ENCODE measurements at regions not wholly inside any gene's neighbourhood (a gene's known extent, or its start where the extent isn't known, plus 50 kb on each side); places are given as distances from the start of the nearest gene placed in this dataset.
A peak's percentile ranks its signal among the peaks of the same experiment; 100 is the strongest.
"Not testable (repeated sequence)": the region's sequence is repeated elsewhere in the genome, so short reads cannot be mapped to it uniquely, and the experiment has no call there.

GRCh38 chr18:72995558-72995957 is 127.8 kb upstream of the NETO1 start:
- DNase-seq (ENCODE audit: low read depth), result no peak
- no peak for TF ChIP-seq CTCF (conservative IDR thresholded peaks at IDR 0.05; ENCODE audit: low read depth, low read length)
- H3K4me3 ChIP-seq (ENCODE audit: low read depth, low read length), result no peak overlapping the region

- no peak for DNase-seq (ENCODE audit: low read depth)
- no peak for TF ChIP-seq CTCF (conservative IDR thresholded peaks at IDR 0.05; ENCODE audit: low read depth, low read length)
- no peak overlapping the region for H3K4me3 ChIP-seq (ENCODE audit: low read depth, low read length)
These were observed 125.5 kb upstream of the NETO1 start for GRCh38 chr18:72993250-72993649.

- H3K4me3 ChIP-seq (ENCODE audit: low read depth, low read length), result no peak overlapping the region
- no peak for DNase-seq (ENCODE audit: low read depth)
- TF ChIP-seq CTCF (conservative IDR thresholded peaks at IDR 0.05; ENCODE audit: low read depth, low read length), result no peak
These were observed 123.6 kb upstream of the NETO1 start for GRCh38 chr18:72991379-72991778.

- DNase-seq (ENCODE audit: low read depth); H3K4me3 ChIP-seq (ENCODE audit: low read depth, low read length): not testable (repeated sequence)
These were observed 119.8 kb upstream of the NETO1 start for GRCh38 chr18:72987570-72987969.

GRCh38 chr18:72986103-72986502 is 118.3 kb upstream of the NETO1 start:
- no peak for DNase-seq (ENCODE audit: low read depth)
- no peak for TF ChIP-seq CTCF (conservative IDR thresholded peaks at IDR 0.05; ENCODE audit: low read depth, low read length)
- H3K4me3 ChIP-seq (ENCODE audit: low read depth, low read length), result no peak overlapping the region

- no peak for DNase-seq (ENCODE audit: low read depth)
- H3K4me3 ChIP-seq (ENCODE audit: low read depth, low read length), result no peak overlapping the region
- no peak for TF ChIP-seq CTCF (conservative IDR thresholded peaks at IDR 0.05; ENCODE audit: low read depth, low read length)
These were observed 117.9 kb upstream of the NETO1 start for GRCh38 chr18:72985686-72986085.

GRCh38 chr18:72984290-72984689 is 116.5 kb upstream of the NETO1 start:
- TF ChIP-seq CTCF (conservative IDR thresholded peaks at IDR 0.05; ENCODE audit: low read depth, low read length), result no peak
- no peak for DNase-seq (ENCODE audit: low read depth)
- H3K4me3 ChIP-seq (ENCODE audit: low read depth, low read length), result no peak overlapping the region

- H3K4me3 ChIP-seq (ENCODE audit: low read depth, low read length), result no peak overlapping the region
- no peak for TF ChIP-seq CTCF (conservative IDR thresholded peaks at IDR 0.05; ENCODE audit: low read depth, low read length)
- DNase-seq (ENCODE audit: low read depth), result peak; percentile 44
These were observed 106.1 kb upstream of the NETO1 start for GRCh38 chr18:72973841-72974240.

Measured in epithelial cell of proximal tubule (primary cell).